DMS153 (cell line): ENCODE measurements at regions not wholly inside any gene's neighbourhood (a gene's known extent, or its start where the extent isn't known, plus 50 kb on each side); places are given as distances from the start of the nearest gene placed in this dataset.

ENCODE experiments used
- DNase-seq: peaks from one replicate; lab custom pipeline; 2025; lab: John Stamatoyannopoulos, UW

- no peak for DNase-seq
Measured at GRCh38 chr1:98203466-98203865, 282.6 kb upstream of the DPYD start.

GRCh38 chr1:98201666-98202081 is 280.8 kb upstream of the DPYD start:
- DNase-seq = no peak

GRCh38 chr1:98197356-98197755 is 276.5 kb upstream of the DPYD start:
- no peak for DNase-seq

GRCh38 chr1:98196012-98196411 is 275.2 kb upstream of the DPYD start:
- DNase-seq = no peak

GRCh38 chr1:98188774-98189173 is 267.9 kb upstream of the DPYD start:
- no peak for DNase-seq

- no peak for DNase-seq
Measured at GRCh38 chr1:98184856-98185255, 264.0 kb upstream of the DPYD start.

GRCh38 chr1:98181036-98181764 is 260.4 kb upstream of the DPYD start:
- no peak for DNase-seq

- no peak for DNase-seq
Measured at GRCh38 chr1:98179151-98179773, 258.4 kb upstream of the DPYD start.

GRCh38 chr1:98177751-98178150 is 256.9 kb upstream of the DPYD start:
- no peak for DNase-seq

- DNase-seq = no peak
Measured at GRCh38 chr1:98176936-98177335, 256.1 kb upstream of the DPYD start.

- DNase-seq = no peak
Measured at GRCh38 chr1:98176414-98176813, 255.6 kb upstream of the DPYD start.

GRCh38 chr1:98172578-98172977 is 251.7 kb upstream of the DPYD start:
- DNase-seq = no peak

- no peak for DNase-seq
Measured at GRCh38 chr1:98172022-98172421, 251.2 kb upstream of the DPYD start.

- no peak for DNase-seq
Measured at GRCh38 chr1:98164509-98164908, 243.7 kb upstream of the DPYD start.

GRCh38 chr1:98157524-98158313 is 236.9 kb upstream of the DPYD start:
- no peak for DNase-seq

- DNase-seq = no peak
Measured at GRCh38 chr1:98147280-98147679, 226.4 kb upstream of the DPYD start.

GRCh38 chr1:98145655-98146054 is 224.8 kb upstream of the DPYD start:
- DNase-seq = no peak

- DNase-seq = no peak
Measured at GRCh38 chr1:98143403-98143802, 222.6 kb upstream of the DPYD start.

- no peak for DNase-seq
Measured at GRCh38 chr1:98133131-98133530, 212.3 kb upstream of the DPYD start.

- DNase-seq = no peak
Measured at GRCh38 chr1:98130408-98130807, 209.6 kb upstream of the DPYD start.

GRCh38 chr1:98129491-98129890 is 208.7 kb upstream of the DPYD start:
- no peak for DNase-seq

GRCh38 chr1:98126740-98127139 is 205.9 kb upstream of the DPYD start:
- no peak for DNase-seq

- DNase-seq = no peak
Measured at GRCh38 chr1:98121646-98122045, 200.8 kb upstream of the DPYD start.
